HG02610 (cell line): ENCODE measurements at regions not wholly inside any gene's neighbourhood (a gene's known extent, or its start where the extent isn't known, plus 50 kb on each side); places are given as distances from the start of the nearest gene placed in this dataset.
A peak's percentile ranks its signal among the peaks of the same experiment; 100 is the strongest.
"Not testable (repeated sequence)": the region's sequence is repeated elsewhere in the genome, so short reads cannot be mapped to it uniquely, and the experiment has no call there.

Experiments used
- ATAC-seq: cut with Tn5 transposase; IDR thresholded peaks from one replicate; pipeline ENCODE4 v1.9.1; 2021; ENCODE audit warnings: mild to moderate bottlenecking, moderate library complexity; ENCODE audit not compliant: unreplicated experiment

DNA sequence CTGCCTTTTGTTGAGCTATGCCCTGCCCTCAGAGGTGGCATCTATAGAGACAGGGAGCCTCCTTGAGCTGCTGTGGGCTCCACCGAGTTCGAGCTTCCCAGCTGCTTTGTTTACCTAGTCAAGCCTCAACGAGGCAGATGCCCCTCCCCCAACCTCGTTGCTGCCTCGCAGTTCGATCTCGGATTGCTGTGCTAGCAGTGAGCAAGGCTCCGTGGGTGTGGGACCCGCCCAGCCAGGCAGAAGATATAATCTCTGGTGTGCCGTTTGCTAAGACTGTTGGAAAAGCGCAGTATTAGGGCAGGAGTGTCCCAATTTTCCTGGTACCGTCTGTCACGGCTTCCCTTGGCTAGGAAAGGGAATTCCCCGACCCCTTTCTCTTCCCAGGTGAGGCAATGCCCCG, 88.4 kb upstream of the CDK6 start:
- ATAC-seq: no peak

DNA sequence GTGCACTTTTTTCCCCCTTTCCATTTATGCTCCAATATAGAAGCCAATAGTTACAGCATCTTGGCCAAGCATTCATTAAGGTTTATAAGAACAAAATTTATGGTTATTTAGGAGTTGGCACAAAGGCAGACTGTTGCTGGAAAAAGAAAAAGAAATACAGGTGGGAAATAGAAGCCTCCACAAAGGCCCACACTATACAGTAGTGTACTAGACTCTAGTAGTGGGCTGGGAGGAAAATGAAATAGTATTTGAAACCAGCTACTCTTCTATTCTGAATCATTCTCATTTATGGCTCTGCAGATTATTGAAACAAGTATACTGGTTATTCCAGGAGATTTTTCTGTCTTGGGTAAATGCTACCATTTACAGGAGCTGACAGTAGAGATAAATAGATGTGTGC, 80.9 kb upstream of the CDK6 start:
- no peak for ATAC-seq

- ATAC-seq: no peak
These were observed 80.4 kb upstream of the CDK6 start for GRCh38 chr7:92916770-92917224.

DNA sequence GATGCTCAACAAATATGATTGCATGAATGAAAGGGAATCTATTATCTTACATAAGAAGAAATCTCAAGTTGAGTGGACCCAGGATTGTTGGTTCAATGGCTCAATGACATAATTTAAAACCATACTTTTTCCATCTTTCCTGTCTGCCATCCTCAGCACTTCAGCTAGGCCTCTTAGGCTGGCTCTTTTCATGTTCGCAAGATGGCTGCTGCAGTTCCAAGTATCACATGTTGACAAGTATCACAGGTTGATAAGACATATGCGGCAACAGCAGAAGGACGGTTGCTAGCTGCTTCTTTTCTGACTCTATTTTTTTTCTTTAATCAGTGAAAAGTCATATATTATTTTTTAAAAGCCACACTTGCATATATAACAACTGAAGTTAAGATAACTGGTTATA, 79.0 kb upstream of the CDK6 start:
- no peak for ATAC-seq

GRCh38 chr7:92914645-92915044, 78.3 kb upstream of the CDK6 start:
- ATAC-seq: no peak

GRCh38 chr7:92913849-92914248, 77.5 kb upstream of the CDK6 start:
- ATAC-seq: no peak

GRCh38 chr7:92910976-92911375, 74.6 kb upstream of the CDK6 start:
- ATAC-seq: no peak

GRCh38 chr7:92909686-92910475, 73.5 kb upstream of the CDK6 start:
- no peak for ATAC-seq

GRCh38 chr7:92904244-92905131, 68.1 kb upstream of the CDK6 start:
- peak; percentile 99 for ATAC-seq

GRCh38 chr7:92898798-92899197, 62.4 kb upstream of the CDK6 start:
- no peak for ATAC-seq

DNA sequence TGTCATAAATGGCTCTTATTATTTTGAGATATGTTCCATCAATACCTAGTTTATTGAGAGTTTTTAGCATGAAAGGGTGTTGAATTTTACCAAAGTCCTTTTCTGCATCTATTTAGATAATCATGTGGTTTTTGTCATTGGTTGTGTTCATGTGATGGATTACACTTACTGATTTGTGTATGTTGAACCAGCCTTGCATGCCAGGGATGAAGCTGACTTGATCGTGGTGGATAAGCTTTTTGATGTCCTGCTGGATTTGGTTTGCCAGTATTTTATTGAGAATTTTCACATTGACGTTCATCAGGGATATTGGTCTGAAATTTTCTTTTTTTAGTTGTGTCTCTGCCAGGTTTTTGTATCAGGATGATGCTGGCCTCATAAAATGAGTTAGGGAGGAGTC, 58.5 kb upstream of the CDK6 start:
- not testable (repeated sequence) for ATAC-seq

GRCh38 chr7:92889081-92889480, 52.7 kb upstream of the CDK6 start:
- no peak for ATAC-seq
